GF-D8 (cell line): ENCODE measurements at regions not wholly inside any gene's neighbourhood (a gene's known extent, or its start where the extent isn't known, plus 50 kb on each side); places are given as distances from the start of the nearest gene placed in this dataset.

Experiments
- DNase-seq: peaks from one replicate; lab custom pipeline; 2025; lab: John Stamatoyannopoulos, UW

GRCh38 chr10:131753336-131753735 is 147.5 kb upstream of the PPP2R2D start:
- no peak for DNase-seq

- DNase-seq, result no peak
These were observed 145.6 kb upstream of the PPP2R2D start for GRCh38 chr10:131755200-131755599.

- no peak for DNase-seq
These were observed 143.3 kb upstream of the PPP2R2D start for GRCh38 chr10:131757285-131758058.

- no peak for DNase-seq
These were observed 142.5 kb upstream of the PPP2R2D start for GRCh38 chr10:131758062-131758938.

- no peak for DNase-seq
These were observed 141.9 kb upstream of the PPP2R2D start for GRCh38 chr10:131758939-131759301.

- DNase-seq, result no peak
These were observed 141.5 kb upstream of the PPP2R2D start for GRCh38 chr10:131759347-131759746.

- no peak for DNase-seq
These were observed 140.2 kb upstream of the PPP2R2D start for GRCh38 chr10:131760416-131761166.

- DNase-seq, result no peak
These were observed 137.8 kb upstream of the PPP2R2D start for GRCh38 chr10:131762789-131763696.

GRCh38 chr10:131764929-131765328 is 135.9 kb upstream of the PPP2R2D start:
- no peak for DNase-seq

GRCh38 chr10:131766096-131766495 is 134.7 kb upstream of the PPP2R2D start:
- no peak for DNase-seq

GRCh38 chr10:131767716-131768115 is 133.1 kb upstream of the PPP2R2D start:
- DNase-seq, result no peak

GRCh38 chr10:131769571-131770410 is 131.0 kb upstream of the PPP2R2D start:
- DNase-seq, result no peak

GRCh38 chr10:131770946-131771633 is 129.7 kb upstream of the PPP2R2D start:
- DNase-seq, result no peak

GRCh38 chr10:131771634-131772358 is 129.0 kb upstream of the PPP2R2D start:
- no peak for DNase-seq

GRCh38 chr10:131772441-131772840 is 128.4 kb upstream of the PPP2R2D start:
- DNase-seq, result no peak

GRCh38 chr10:131773370-131774343 is 127.2 kb upstream of the PPP2R2D start:
- no peak for DNase-seq

- DNase-seq, result no peak
These were observed 126.1 kb upstream of the PPP2R2D start for GRCh38 chr10:131774681-131775085.

GRCh38 chr10:131775433-131775832 is 125.4 kb upstream of the PPP2R2D start:
- no peak for DNase-seq
